GM19468 (cell line): ENCODE measurements at regions not wholly inside any gene's neighbourhood (a gene's known extent, or its start where the extent isn't known, plus 50 kb on each side); places are given as distances from the start of the nearest gene placed in this dataset.
A peak's percentile ranks its signal among the peaks of the same experiment; 100 is the strongest.
"Not testable (repeated sequence)": the region's sequence is repeated elsewhere in the genome, so short reads cannot be mapped to it uniquely, and the experiment has no call there.

Experiments used
- ATAC-seq: cut with Tn5 transposase; IDR thresholded peaks from one replicate; pipeline ENCODE4 v1.9.1; 2021; ENCODE audit warnings: mild to moderate bottlenecking, moderate library complexity, moderate number of reproducible peaks; ENCODE audit not compliant: unreplicated experiment; ENCODE audit errors: extremely low read depth

DNA sequence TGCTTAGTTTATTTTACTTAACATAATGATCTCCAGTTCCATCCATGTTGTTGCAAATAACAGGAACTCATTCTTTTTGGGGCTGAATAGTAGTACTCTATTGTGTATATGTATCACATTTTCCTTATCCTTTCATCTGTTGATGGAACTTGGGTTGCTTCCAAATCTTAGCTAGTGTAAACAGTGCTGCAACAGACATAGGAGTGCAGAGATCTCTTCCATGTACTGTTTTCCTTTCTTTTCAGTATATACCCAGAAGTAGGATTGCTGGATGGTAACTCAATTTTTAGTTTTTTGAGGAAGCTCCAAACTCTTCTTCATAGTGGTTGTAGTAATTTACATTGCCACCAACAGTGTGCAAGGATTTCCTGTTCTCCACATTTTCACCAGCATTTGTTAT lies 138.8 kb upstream of the POC5 start:
- no peak for ATAC-seq

DNA sequence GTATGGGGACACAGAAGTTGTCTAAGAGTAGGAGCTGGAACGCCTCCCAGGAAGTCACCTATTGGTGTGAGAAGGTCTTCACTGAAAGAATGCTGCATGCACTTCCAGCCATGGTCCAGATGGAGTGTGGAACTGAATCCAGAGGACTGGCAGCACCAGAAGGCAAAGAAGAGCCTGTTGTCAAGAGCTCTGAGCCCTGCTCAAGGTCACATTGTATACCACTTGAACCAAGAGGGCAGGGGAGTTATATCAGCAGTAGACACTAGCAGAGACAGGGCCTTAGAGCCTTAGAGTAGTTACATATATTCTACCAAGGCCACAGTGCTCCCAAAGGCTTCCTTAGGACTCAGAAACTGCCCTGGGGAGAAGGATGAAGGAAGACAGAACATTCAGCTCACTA lies 130.8 kb upstream of the POC5 start:
- no peak for ATAC-seq

DNA sequence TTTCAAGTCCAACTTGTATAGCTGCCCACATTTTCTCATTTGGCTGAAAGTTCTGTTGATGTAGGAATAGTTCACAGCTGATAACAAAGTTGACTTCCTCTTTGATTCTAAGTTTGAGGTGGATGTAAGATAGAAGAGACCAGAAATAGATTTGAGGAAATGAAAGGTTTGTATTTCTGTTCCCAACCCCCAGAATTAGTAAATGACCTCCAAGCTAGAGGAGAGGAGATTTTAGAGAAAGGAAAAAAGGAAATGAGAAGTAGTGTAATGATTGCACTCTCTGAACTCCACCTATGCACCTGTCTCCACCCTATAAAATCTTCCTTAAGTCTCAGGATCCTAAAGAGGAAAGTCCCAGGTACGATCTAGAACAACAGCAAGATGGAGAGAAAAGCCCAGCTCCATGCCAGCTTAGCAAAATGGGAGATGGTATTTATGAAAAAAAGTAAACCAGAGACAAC lies 130.4 kb upstream of the POC5 start:
- peak; percentile 77 for ATAC-seq

DNA sequence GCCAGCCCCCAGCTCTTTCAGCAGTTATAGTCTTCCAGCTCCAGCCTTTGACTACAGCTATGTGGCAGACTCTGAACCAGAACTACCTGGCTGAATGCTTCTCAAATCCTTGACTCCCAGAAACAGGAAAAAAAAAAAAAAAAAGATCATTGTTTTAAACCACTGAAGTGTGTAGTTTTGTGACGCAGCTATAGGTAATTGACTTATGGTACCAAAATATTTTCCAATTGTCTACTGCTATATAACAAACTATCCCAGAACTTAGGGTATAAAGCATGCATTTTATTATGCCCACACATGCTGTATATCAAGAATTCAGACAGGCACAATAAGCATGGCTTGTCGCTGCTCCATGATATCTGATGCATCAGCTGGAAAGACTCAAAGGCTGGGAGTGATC lies 127.1 kb upstream of the POC5 start:
- ATAC-seq: no peak

DNA sequence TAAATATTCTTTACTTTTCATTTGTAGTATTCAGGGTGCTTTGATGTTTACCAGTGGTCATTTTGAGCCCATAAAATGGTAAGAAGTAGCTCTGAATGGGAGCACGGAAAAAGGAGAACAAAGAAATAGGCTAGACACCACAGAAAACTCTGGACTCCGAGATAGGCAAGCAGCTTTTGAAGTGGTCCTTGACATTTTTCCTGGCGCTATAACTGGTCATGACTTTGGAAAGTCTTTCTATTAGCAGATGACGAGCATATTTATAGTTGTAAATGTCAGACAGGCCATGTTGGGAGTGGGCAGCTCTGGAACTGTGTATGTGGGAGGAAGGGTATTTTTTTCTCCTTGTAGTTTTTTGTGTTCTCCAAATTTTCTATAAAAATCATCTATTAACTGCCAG lies 126.1 kb upstream of the POC5 start:
- no peak for ATAC-seq

DNA sequence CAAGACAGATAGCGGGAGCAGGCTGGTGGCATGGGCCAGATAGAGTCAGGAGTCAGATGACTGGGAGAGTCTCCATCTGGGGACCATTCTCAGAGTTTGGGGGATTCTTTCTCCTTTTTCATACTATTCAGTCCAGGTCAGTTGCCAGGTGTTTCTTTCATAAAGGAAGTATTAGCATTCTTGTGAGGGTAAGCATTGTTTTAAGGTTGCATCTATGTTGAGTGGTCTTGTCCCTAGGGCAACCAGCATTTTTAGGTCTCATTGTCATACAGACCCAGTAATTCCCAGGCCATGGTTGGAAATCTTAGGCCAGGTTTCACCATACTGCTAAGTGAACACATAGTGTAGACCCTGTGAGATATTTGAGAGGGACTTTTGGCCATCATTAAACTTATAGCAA lies 122.3 kb upstream of the POC5 start:
- no peak for ATAC-seq

DNA sequence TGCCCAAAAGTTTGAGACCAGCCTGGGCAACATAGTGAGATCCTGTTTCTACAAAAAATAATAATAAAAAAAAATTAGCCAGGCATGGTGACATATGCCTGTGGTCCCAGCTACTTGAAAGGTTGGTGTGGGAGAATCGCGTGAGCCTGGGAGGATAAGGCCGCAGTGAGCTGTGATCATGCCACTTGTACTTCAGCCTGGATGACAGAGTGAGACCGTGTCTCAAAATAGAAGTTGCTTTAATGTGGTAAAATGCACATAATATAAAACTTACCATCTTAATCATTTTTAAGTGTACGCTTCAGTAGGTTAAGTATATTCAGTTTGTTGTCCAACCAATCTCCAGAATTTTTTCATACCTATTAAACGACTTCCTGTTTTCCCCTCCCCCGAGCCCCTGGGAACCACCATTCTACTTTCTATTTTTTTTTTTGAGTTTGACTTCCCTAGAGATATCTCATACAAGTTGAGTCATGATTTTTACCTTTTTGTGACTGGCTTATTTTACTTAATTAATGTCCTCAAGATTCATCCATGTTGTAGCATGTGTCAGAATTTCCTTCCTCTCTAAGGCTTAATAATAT lies 120.1 kb upstream of the POC5 start:
- no peak for ATAC-seq

DNA sequence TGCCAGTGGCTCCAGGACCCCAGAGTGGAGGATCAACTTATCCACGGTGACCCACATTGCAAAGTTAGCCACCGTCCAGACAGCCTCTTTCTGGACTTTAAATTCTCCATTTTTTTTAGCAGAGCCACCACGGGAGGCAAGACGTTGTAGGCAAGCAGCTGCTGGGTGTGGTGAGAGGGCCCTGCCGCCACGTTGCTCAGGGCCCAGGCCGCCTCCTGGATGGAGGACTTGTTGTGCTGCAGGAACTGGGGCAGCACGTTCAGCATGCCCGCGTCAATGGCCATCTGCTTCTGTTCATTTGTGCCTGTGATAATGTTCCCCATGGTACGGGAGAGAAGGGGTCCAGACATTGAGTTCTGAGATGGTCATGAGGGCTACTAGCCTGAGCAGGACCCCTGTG lies 114.3 kb upstream of the POC5 start:
- ATAC-seq: no peak

DNA sequence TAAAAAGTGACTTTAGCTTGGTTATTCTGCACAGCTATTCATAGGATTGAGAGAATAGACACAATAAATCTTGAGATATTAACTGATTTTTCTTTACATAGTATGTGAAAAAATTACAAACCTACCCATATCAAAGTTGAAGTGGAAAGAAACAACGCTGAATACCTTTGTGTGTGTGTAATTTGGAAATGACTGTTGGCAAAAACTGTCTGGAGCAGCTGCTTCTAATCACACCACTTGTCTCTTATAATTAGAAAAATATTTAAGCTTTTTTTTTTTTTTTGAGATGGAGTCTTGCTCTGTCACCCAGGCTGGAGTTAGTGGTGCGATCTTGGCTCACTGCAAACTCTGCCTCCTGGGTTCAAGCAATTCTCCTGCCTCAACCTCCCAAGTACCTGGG lies 110.8 kb upstream of the POC5 start:
- no peak for ATAC-seq

DNA sequence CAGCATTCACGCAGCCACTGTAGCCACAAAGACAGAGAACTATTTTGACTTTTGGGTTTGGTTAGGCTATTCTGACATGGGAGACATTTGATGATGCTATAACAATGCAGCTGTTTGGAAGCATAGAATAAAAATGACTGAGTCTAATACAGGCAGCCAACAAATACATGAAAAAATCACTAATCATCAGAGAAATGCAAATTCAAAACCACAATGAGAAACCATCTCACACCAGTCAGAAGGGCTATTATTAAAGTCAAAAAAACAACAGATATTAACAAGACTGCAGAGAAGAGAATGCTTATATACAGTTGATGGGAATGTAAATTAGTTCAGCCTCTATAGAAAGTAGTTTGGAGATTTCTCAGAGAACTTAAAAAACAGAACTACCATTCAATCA lies 107.1 kb upstream of the POC5 start:
- ATAC-seq: no peak

DNA sequence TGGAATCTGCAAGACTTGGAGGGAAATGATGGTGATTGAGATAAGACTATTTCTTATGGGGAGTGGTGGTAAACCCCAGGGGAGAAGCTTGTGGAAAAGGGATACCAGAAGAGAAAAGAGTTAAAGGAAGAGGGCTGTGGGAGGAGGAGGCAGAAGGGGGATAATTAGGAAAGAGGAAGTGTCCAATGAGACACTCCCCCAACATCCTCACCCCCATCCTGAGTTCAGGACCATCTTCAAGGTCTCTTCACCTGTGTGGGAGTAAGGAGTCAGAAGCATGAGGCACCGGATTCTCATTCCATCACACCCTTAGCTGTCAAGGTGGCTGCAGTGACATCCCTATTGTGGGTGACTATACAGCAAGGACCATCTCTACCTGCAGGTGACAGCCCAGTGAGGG lies 106.6 kb upstream of the POC5 start:
- ATAC-seq: no peak

DNA sequence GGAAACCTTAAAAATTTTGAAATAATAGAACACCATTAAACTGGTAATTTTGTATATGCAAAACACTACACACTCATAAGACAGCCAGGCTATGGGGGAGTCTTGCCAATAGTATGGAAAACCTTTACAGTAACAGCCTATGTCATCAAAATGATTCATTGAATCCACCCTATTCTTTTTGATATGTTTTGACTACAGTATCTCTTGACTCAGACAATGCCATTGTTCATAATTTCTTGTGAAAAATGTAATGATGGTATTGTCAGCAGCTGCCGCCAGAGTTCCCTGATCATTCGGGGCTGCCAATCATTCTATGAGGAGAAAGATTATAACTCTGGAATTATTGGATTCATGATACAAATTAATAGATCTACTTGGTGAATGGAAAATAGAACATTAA lies 101.4 kb upstream of the POC5 start:
- ATAC-seq: no peak

DNA sequence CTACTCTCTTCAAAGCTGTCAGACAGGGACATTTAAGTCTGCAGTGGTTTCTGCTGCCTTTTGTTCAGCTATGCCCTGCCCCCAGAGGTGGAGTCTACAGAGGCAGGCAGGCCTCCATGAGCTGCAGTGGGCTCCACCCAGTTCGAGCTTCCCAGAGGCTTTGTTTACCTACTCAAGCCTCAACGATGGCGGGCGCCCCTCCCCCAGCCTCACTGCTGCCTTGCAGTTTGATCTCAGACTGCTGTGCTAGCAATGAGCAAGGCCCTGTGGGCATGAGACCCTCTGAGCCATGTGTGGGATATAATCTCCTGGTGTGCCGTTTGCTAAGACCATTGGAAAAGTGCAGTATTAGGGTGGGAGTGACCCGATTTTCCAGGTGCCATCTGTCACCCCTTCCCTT lies 82.5 kb upstream of the POC5 start:
- not testable (repeated sequence) for ATAC-seq

DNA sequence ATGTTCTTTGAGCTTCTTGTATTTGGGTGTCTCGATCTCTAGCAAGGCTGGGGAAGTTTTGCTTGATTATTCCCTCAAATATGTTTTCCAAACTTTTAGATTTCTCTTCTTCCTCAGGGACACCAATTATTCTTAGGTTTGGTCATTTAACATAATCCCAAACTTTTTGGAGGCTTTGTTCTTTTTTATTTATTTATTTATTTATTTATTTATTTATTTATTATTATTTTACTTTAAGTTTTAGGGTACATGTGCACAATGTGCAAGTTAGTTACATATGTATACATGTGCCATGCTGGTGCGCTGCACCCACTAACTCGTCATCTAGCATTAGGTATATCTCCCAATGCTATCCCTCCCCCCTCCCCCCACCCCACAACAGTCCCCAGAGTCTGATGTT lies 52.1 kb upstream of the POC5 start:
- not testable (repeated sequence) for ATAC-seq
